Tibial nerve (tissue), 4 donors: ENCODE measurements at regions not wholly inside any gene's neighbourhood (a gene's known extent, or its start where the extent isn't known, plus 50 kb on each side); places are given as distances from the start of the nearest gene placed in this dataset.

Source experiments
- CTCF ChIP-seq, 5 experiments: fragments of 200-600 bp in 3 of 5; fragments of 450-650 bp in 2 of 5; sonication (generic) in 3 of 5; IDR thresholded peaks; one replicate each; pipeline ENCODE4 v1.5.1; 2016 to 2019; ENCODE audit warnings: antibody characterized with exemption in 5 of 5, mild to moderate bottlenecking in 3 of 5, moderate library complexity in 2 of 5
- EP300 ChIP-seq, 2 donors: sonication (generic); formaldehyde crosslinking; IDR thresholded peaks; one replicate each; pipeline ENCODE4 v1.6.1; 2017; ENCODE audit warnings: antibody characterized with exemption in 2 of 2, mild to moderate bottlenecking in 1 of 2

DNA sequence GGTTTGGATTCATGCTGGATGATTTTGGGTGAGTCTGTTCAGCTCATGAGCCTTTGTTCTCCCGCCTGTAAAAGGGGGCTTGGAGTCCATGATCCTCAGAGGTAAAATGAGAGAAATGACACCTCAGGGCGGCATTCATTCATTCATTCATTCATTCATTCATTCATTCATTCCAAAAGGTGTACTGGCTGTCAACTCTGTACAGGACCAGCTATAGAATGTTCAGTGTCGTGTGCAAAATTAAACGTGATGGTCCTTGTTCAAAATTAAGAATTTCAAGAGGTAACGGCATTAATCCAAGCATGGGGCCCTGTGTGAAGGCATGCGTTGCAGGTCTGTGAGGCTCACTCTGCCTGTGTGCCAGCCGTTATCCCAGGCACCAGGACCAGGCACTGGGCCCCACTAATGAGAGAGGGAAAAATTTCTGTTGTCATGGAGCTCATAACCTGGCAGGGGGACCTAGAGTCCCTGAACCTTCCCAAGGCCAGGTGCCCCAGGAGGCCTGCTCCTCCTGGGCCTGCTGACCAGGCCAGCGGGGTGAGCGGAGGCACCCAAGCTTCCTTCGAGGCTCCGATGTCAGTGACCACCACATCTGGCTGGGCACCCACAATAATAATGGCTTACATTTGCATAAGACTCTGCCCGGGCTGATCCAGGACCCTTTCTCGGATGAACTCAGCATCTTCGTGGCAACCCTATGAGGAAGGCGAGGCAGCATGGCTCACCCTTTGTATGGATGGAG, 53.2 kb downstream of the CEBPB start:
- TF ChIP-seq CTCF (IDR thresholded peaks at IDR 0.05) (no peak), EP300 (IDR thresholded peaks at IDR 0.05) (no peak)
